Naive thymus-derived CD8-positive, alpha-beta T cell (primary cell): ENCODE measurements at regions not wholly inside any gene's neighbourhood (a gene's known extent, or its start where the extent isn't known, plus 50 kb on each side); places are given as distances from the start of the nearest gene placed in this dataset.

Source experiments
- ATAC-seq, 2 donors: fragments of 150-1000 bp; cut with Tn5 transposase in 1 of 2; sonication (Bioruptor Pico), chemical (Tn5 transposase) in 1 of 2; 1 replicate in 1 of 2; 2 replicates in 1 of 2; pipeline ENCODE4 v1.10.0; 2021; ENCODE audit warnings: mild to moderate bottlenecking in 2 of 2, moderate library complexity in 2 of 2
- POLR2A ChIA-PET: fragments of 350-600 bp; sonication (Branson Sonifier 250); formaldehyde crosslinking; loops from one replicate; lab custom pipeline; 2021; ENCODE audit warnings: antibody characterized with exemption; lab: Charles Lee
- DNase-seq, 10 donors: peaks; one replicate each; pipeline versions ENCODE4 v3.0.0 to v3.0.0-alpha.2; 2020 to 2022
- H3K27ac Mint-ChIP-seq, 10 donors: one replicate each; pipeline ENCODE4 v1.8.0; 2020 to 2022; ENCODE audit warnings: mild to moderate bottlenecking in 10 of 10, mixed read lengths in 10 of 10, moderate library complexity in 4 of 10, inconsistent platforms in 1 of 10
- H3K27me3 Mint-ChIP-seq, 5 donors: one replicate each; pipeline ENCODE4 v1.8.0; 2021 to 2022; ENCODE audit warnings: mixed read lengths in 5 of 5
- H3K36me3 Mint-ChIP-seq, 3 donors: one replicate each; pipeline ENCODE4 v1.8.0; 2020 to 2022; ENCODE audit warnings: mixed read lengths in 3 of 3, mild to moderate bottlenecking in 2 of 3, inconsistent platforms in 1 of 3
- H3K4me1 Mint-ChIP-seq, 4 donors: one replicate each; pipeline ENCODE4 v1.8.0; 2021 to 2022; ENCODE audit warnings: mixed read lengths in 4 of 4
- H3K4me3 Mint-ChIP-seq, 10 donors: one replicate each; pipeline ENCODE4 v1.8.0; 2020 to 2022; ENCODE audit warnings: mild to moderate bottlenecking in 10 of 10, mixed read lengths in 10 of 10, moderate library complexity in 6 of 10, inconsistent platforms in 1 of 10
- H3K9me3 Mint-ChIP-seq, 9 donors: one replicate each; pipeline ENCODE4 v1.8.0; 2020 to 2022; ENCODE audit warnings: mixed read lengths in 9 of 9, mild to moderate bottlenecking in 3 of 9, inconsistent platforms in 1 of 9, moderate library complexity in 1 of 9

GRCh38 chr7:46633630-46634240 is 712.7 kb upstream of the IGFBP3 start:
- POLR2A ChIA-PET: no interaction called here
- H3K27ac Mint-ChIP-seq: no peak overlapping the region
- no peaks in the 10 kb centered on the region for H3K36me3 Mint-ChIP-seq
- ATAC-seq (no peak), DNase-seq (no peak)
- H3K4me1 Mint-ChIP-seq: no peaks in the 10 kb centered on the region
- H3K27me3 Mint-ChIP-seq: no peaks in the 10 kb centered on the region
- peaks cover 0 to 15% (median 3%) of the 10 kb centered on the region in 9 donors for H3K9me3 Mint-ChIP-seq
- H3K4me3 Mint-ChIP-seq: no peak overlapping the region

GRCh38 chr7:46633200-46633599 is 712.1 kb upstream of the IGFBP3 start:
- no peaks in the 10 kb centered on the region for H3K4me1 Mint-ChIP-seq
- no peak overlapping the region for H3K4me3 Mint-ChIP-seq
- H3K27me3 Mint-ChIP-seq: no peaks in the 10 kb centered on the region
- DNase-seq: no peak
- H3K36me3 Mint-ChIP-seq: no peaks in the 10 kb centered on the region
- peaks cover 0 to 18% (median 3%) of the 10 kb centered on the region in 9 donors for H3K9me3 Mint-ChIP-seq
- POLR2A ChIA-PET: no interaction called here
- no peak overlapping the region for H3K27ac Mint-ChIP-seq
- ATAC-seq: no peak

- no peak for DNase-seq
- H3K4me3 Mint-ChIP-seq: no peak overlapping the region
- ATAC-seq: no peak
- H3K9me3 Mint-ChIP-seq: peaks cover 0 to 17% (median 0%) of the 10 kb centered on the region in 9 donors
- no peak overlapping the region for H3K27ac Mint-ChIP-seq
- no peaks in the 10 kb centered on the region for H3K36me3 Mint-ChIP-seq
- peaks cover 0 to 4% (median 0%) of the 10 kb centered on the region in 5 donors for H3K27me3 Mint-ChIP-seq
- POLR2A ChIA-PET: no interaction called here
- H3K4me1 Mint-ChIP-seq: no peaks in the 10 kb centered on the region
Measured at GRCh38 chr7:46630031-46630430, 709.0 kb upstream of the IGFBP3 start.

- Mint-ChIP-seq H3K4me3 (no peak overlapping the region), H3K36me3 (no peaks in the 10 kb centered on the region), H3K27ac (no peak overlapping the region), H3K9me3 (peaks cover 0 to 13% (median 0%) of the 10 kb centered on the region in 9 donors), H3K27me3 (peaks cover 0 to 4% (median 0%) of the 10 kb centered on the region in 5 donors), H3K4me1 (no peaks in the 10 kb centered on the region)
- ATAC-seq: no peak
- POLR2A ChIA-PET: no interaction called here
- no peak for DNase-seq
Measured at GRCh38 chr7:46628389-46628788, 707.3 kb upstream of the IGFBP3 start.

GRCh38 chr7:46626691-46627310 is 705.7 kb upstream of the IGFBP3 start:
- DNase-seq: no peak
- no peaks in the 10 kb centered on the region for H3K36me3 Mint-ChIP-seq
- H3K9me3 Mint-ChIP-seq: peaks cover 0 to 6% (median 0%) of the 10 kb centered on the region in 9 donors
- no peaks in the 10 kb centered on the region for H3K4me1 Mint-ChIP-seq
- POLR2A ChIA-PET: no interaction called here
- peaks cover 0 to 4% (median 0%) of the 10 kb centered on the region in 5 donors for H3K27me3 Mint-ChIP-seq
- H3K27ac Mint-ChIP-seq: no peak overlapping the region
- no peak overlapping the region for H3K4me3 Mint-ChIP-seq
- no peak for ATAC-seq

- Mint-ChIP-seq H3K36me3 (no peaks in the 10 kb centered on the region), H3K4me1 (no peaks in the 10 kb centered on the region), H3K9me3 (peaks cover 0 to 6% (median 0%) of the 10 kb centered on the region in 9 donors), H3K4me3 (no peak overlapping the region), H3K27ac (no peak overlapping the region), H3K27me3 (peaks cover 0 to 4% (median 0%) of the 10 kb centered on the region in 5 donors)
- DNase-seq (no peak), ATAC-seq (no peak)
- POLR2A ChIA-PET: no interaction called here
Measured at GRCh38 chr7:46626261-46626660, 705.2 kb upstream of the IGFBP3 start.

- Mint-ChIP-seq H3K27me3 (peaks cover 0 to 4% (median 0%) of the 10 kb centered on the region in 5 donors), H3K9me3 (peaks cover 0 to 6% (median 0%) of the 10 kb centered on the region in 9 donors), H3K4me3 (no peak overlapping the region), H3K4me1 (no peaks in the 10 kb centered on the region), H3K27ac (no peak overlapping the region), H3K36me3 (no peaks in the 10 kb centered on the region)
- no peak for DNase-seq
- POLR2A ChIA-PET: no interaction called here
- ATAC-seq: no peak
Measured at GRCh38 chr7:46625032-46625431, 704.0 kb upstream of the IGFBP3 start.

GRCh38 chr7:46622251-46622650 is 701.2 kb upstream of the IGFBP3 start:
- Mint-ChIP-seq H3K27ac (no peak overlapping the region), H3K4me1 (no peaks in the 10 kb centered on the region), H3K27me3 (peaks cover 0 to 2% (median 0%) of the 10 kb centered on the region in 5 donors), H3K4me3 (no peak overlapping the region), H3K9me3 (peaks cover 0 to 2% (median 0%) of the 10 kb centered on the region in 9 donors), H3K36me3 (no peaks in the 10 kb centered on the region)
- DNase-seq: no peak
- ATAC-seq: no peak
- POLR2A ChIA-PET: no interaction called here

GRCh38 chr7:46619723-46620310 is 698.7 kb upstream of the IGFBP3 start:
- H3K36me3 Mint-ChIP-seq: no peaks in the 10 kb centered on the region
- no peaks in the 10 kb centered on the region for H3K27me3 Mint-ChIP-seq
- no peaks in the 10 kb centered on the region for H3K4me1 Mint-ChIP-seq
- no peak overlapping the region for H3K27ac Mint-ChIP-seq
- ATAC-seq (no peak), DNase-seq (no peak)
- H3K9me3 Mint-ChIP-seq: peaks cover 0 to 2% (median 0%) of the 10 kb centered on the region in 9 donors
- H3K4me3 Mint-ChIP-seq: no peak overlapping the region
- POLR2A ChIA-PET: no interaction called here

- peaks cover 0 to 4% (median 0%) of the 10 kb centered on the region in 9 donors for H3K9me3 Mint-ChIP-seq
- H3K36me3 Mint-ChIP-seq: no peaks in the 10 kb centered on the region
- H3K27ac Mint-ChIP-seq: no peak overlapping the region
- POLR2A ChIA-PET: no interaction called here
- DNase-seq: no peak
- no peaks in the 10 kb centered on the region for H3K27me3 Mint-ChIP-seq
- no peak for ATAC-seq
- no peaks in the 10 kb centered on the region for H3K4me1 Mint-ChIP-seq
- no peak overlapping the region for H3K4me3 Mint-ChIP-seq
Measured at GRCh38 chr7:46616636-46617035, 695.6 kb upstream of the IGFBP3 start.

- Mint-ChIP-seq H3K27me3 (no peaks in the 10 kb centered on the region), H3K4me3 (no peak overlapping the region), H3K27ac (no peak overlapping the region), H3K36me3 (no peaks in the 10 kb centered on the region), H3K9me3 (peaks cover 0 to 6% (median 0%) of the 10 kb centered on the region in 9 donors), H3K4me1 (no peaks in the 10 kb centered on the region)
- DNase-seq: no peak
- POLR2A ChIA-PET: no interaction called here
- no peak for ATAC-seq
Measured at GRCh38 chr7:46613551-46613950, 692.5 kb upstream of the IGFBP3 start.

GRCh38 chr7:46613116-46613515 is 692.0 kb upstream of the IGFBP3 start:
- H3K4me3 Mint-ChIP-seq: no peak overlapping the region
- H3K4me1 Mint-ChIP-seq: no peaks in the 10 kb centered on the region
- H3K27me3 Mint-ChIP-seq: no peaks in the 10 kb centered on the region
- H3K9me3 Mint-ChIP-seq: peaks cover 0 to 7% (median 0%) of the 10 kb centered on the region in 9 donors
- no peak for ATAC-seq
- no peak for DNase-seq
- no peak overlapping the region for H3K27ac Mint-ChIP-seq
- POLR2A ChIA-PET: no interaction called here
- H3K36me3 Mint-ChIP-seq: no peaks in the 10 kb centered on the region

GRCh38 chr7:46611508-46611907 is 690.4 kb upstream of the IGFBP3 start:
- POLR2A ChIA-PET: no interaction called here
- no peak overlapping the region for H3K4me3 Mint-ChIP-seq
- no peaks in the 10 kb centered on the region for H3K27me3 Mint-ChIP-seq
- H3K4me1 Mint-ChIP-seq: no peaks in the 10 kb centered on the region
- H3K27ac Mint-ChIP-seq: no peak overlapping the region
- ATAC-seq: no peak
- DNase-seq: no peak
- peaks cover 0 to 9% (median 0%) of the 10 kb centered on the region in 9 donors for H3K9me3 Mint-ChIP-seq
- H3K36me3 Mint-ChIP-seq: no peaks in the 10 kb centered on the region
